CD4-positive, alpha-beta memory T cell (primary cell): ENCODE measurements at regions not wholly inside any gene's neighbourhood (a gene's known extent, or its start where the extent isn't known, plus 50 kb on each side); places are given as distances from the start of the nearest gene placed in this dataset.
"Not testable (repeated sequence)": the region's sequence is repeated elsewhere in the genome, so short reads cannot be mapped to it uniquely, and the experiment has no call there.

ENCODE experiments used
- CTCF ChIA-PET: fragments of 350-600 bp; sonication (Branson Sonifier 250); formaldehyde crosslinking; loops from one replicate; lab custom pipeline; 2021; ENCODE audit warnings: inconsistent platforms; ENCODE audit not compliant: partially characterized antibody; lab: Charles Lee
- POLR2A ChIA-PET: fragments of 350-600 bp; sonication (Branson Sonifier 250); formaldehyde crosslinking; loops from one replicate; lab custom pipeline; 2021; ENCODE audit not compliant: partially characterized antibody; lab: Charles Lee
- DNase-seq, 5 donors: peaks; one replicate each; pipeline versions ENCODE4 v3.0.0 to v3.0.0-alpha.2; 2020 to 2022; ENCODE audit warnings: mixed read lengths in 1 of 5
- H3K27ac ChIP-seq: one replicate; pipeline ENCODE4 v1.7.0; 2013; ENCODE audit warnings: low read depth, low read length
- H3K27me3 ChIP-seq: 2 replicates; pipeline ENCODE4 v1.7.0; 2013; ENCODE audit warnings: mild to moderate bottlenecking, low read length, moderate library complexity; ENCODE audit not compliant: insufficient read depth
- H3K36me3 ChIP-seq: 2 replicates; pipeline ENCODE4 v1.7.0; 2013; ENCODE audit warnings: mild to moderate bottlenecking, low read length, moderate library complexity; ENCODE audit not compliant: insufficient read depth
- H3K4me1 ChIP-seq: 2 replicates; pipeline ENCODE4 v1.7.0; 2013; ENCODE audit warnings: mild to moderate bottlenecking, low read length, moderate library complexity; ENCODE audit not compliant: insufficient read depth
- H3K4me3 ChIP-seq, 2 donors: one replicate each; pipeline ENCODE4 v1.7.0; 2013; ENCODE audit warnings: low read length in 2 of 2, mild to moderate bottlenecking in 1 of 2
- H3K9me3 ChIP-seq, 2 donors: one replicate each; pipeline ENCODE4 v1.7.0; 2013; ENCODE audit warnings: low read length in 2 of 2, control low read depth in 1 of 2; ENCODE audit not compliant: control insufficient read depth in 1 of 2
- H3K27ac Mint-ChIP-seq, 7 donors: one replicate each; pipeline ENCODE4 v1.8.0; 2020 to 2021; ENCODE audit warnings: mixed read lengths in 7 of 7, mild to moderate bottlenecking in 6 of 7, inconsistent platforms in 3 of 7, moderate library complexity in 3 of 7
- H3K27me3 Mint-ChIP-seq, 2 donors: one replicate each; pipeline ENCODE4 v1.8.0; 2020 to 2021; ENCODE audit warnings: mixed read lengths in 2 of 2
- H3K36me3 Mint-ChIP-seq, 2 donors: one replicate each; pipeline ENCODE4 v1.8.0; 2020 to 2021; ENCODE audit warnings: mixed read lengths in 2 of 2, inconsistent platforms in 1 of 2, mild to moderate bottlenecking in 1 of 2
- H3K4me1 Mint-ChIP-seq, 4 donors: one replicate each; pipeline ENCODE4 v1.8.0; 2020 to 2021; ENCODE audit warnings: mixed read lengths in 4 of 4, mild to moderate bottlenecking in 1 of 4
- H3K4me3 Mint-ChIP-seq, 8 donors: one replicate each; pipeline ENCODE4 v1.8.0; 2020 to 2021; ENCODE audit warnings: mixed read lengths in 8 of 8, mild to moderate bottlenecking in 7 of 8, moderate library complexity in 6 of 8, inconsistent platforms in 3 of 8
- H3K9me3 Mint-ChIP-seq, 8 donors: one replicate each; pipeline ENCODE4 v1.8.0; 2020 to 2021; ENCODE audit warnings: mixed read lengths in 8 of 8, mild to moderate bottlenecking in 5 of 8, inconsistent platforms in 3 of 8, moderate library complexity in 1 of 8
- intact Hi-C: fragments of 100-400 bp; cut with micrococcal nuclease; formaldehyde crosslinking; loops from one replicate; pipeline ENCODE4 v1.15.1; 2023

- H3K36me3 Mint-ChIP-seq = no peaks in the 10 kb centered on the region
- H3K4me1 Mint-ChIP-seq = peaks cover 0 to 13% (median 5%) of the 10 kb centered on the region in 4 donors
- DNase-seq = no peak
- CTCF ChIA-PET = interaction anchor here (1.1 kb wide), 1 partner anchor 16 kb away, joined by 3 read pairs; no protein-coding TSS in a partner anchor
- POLR2A ChIA-PET = no interaction called here
- H3K27me3 ChIP-seq = no peaks in the 10 kb centered on the region
- H3K27ac Mint-ChIP-seq = peak overlapping the region in 2 of 7 donors; percentile 65 to 85
- H3K9me3 ChIP-seq = no peaks in the 10 kb centered on the region
- no peak overlapping the region for H3K4me3 ChIP-seq
- H3K27ac ChIP-seq = no peak overlapping the region
- H3K4me3 Mint-ChIP-seq = no peak overlapping the region
- no peaks in the 10 kb centered on the region for H3K27me3 Mint-ChIP-seq
- intact Hi-C loops = no loop called here
- no peaks in the 10 kb centered on the region for H3K4me1 ChIP-seq
- H3K36me3 ChIP-seq = no peaks in the 10 kb centered on the region
- H3K9me3 Mint-ChIP-seq = no peaks in the 10 kb centered on the region
Observed at GRCh38 chr13:40355126-40355724, 311.2 kb downstream of the FOXO1 start.

GRCh38 chr13:40356011-40356410 lies 310.4 kb downstream of the FOXO1 start:
- Mint-ChIP-seq H3K36me3 (no peaks in the 10 kb centered on the region), H3K4me3 (peak overlapping the region in 1 of 8 donors; percentile 53), H3K4me1 (peaks cover 0 to 13% (median 5%) of the 10 kb centered on the region in 4 donors), H3K9me3 (no peaks in the 10 kb centered on the region), H3K27ac (peak overlapping the region in 2 of 7 donors; percentile 76 to 85), H3K27me3 (no peaks in the 10 kb centered on the region)
- intact Hi-C loops = no loop called here
- Histone ChIP-seq H3K4me1 (no peaks in the 10 kb centered on the region), H3K9me3 (no peaks in the 10 kb centered on the region), H3K27ac (no peak overlapping the region), H3K36me3 (no peaks in the 10 kb centered on the region), H3K4me3 (no peak overlapping the region), H3K27me3 (no peaks in the 10 kb centered on the region)
- DNase-seq = no peak
- ChIA-PET CTCF (no interaction called here), POLR2A (no interaction called here)

GRCh38 chr13:40356458-40356857 lies 310.0 kb downstream of the FOXO1 start:
- peaks cover 0 to 13% (median 5%) of the 10 kb centered on the region in 4 donors for H3K4me1 Mint-ChIP-seq
- H3K27me3 Mint-ChIP-seq, intact Hi-C loops, CTCF ChIA-PET, H3K9me3 Mint-ChIP-seq, POLR2A ChIA-PET, H3K4me3 ChIP-seq, DNase-seq, H3K4me1 ChIP-seq, H3K27ac Mint-ChIP-seq, H3K9me3 ChIP-seq, H3K36me3 Mint-ChIP-seq, H3K27ac ChIP-seq, H3K36me3 ChIP-seq, H3K27me3 ChIP-seq: not testable (repeated sequence)
- peak overlapping the region in 1 of 8 donors; percentile 53 for H3K4me3 Mint-ChIP-seq

GRCh38 chr13:40362502-40362901 lies 303.9 kb downstream of the FOXO1 start:
- H3K27ac ChIP-seq = no peak overlapping the region
- H3K36me3 Mint-ChIP-seq = no peaks in the 10 kb centered on the region
- H3K36me3 ChIP-seq = no peaks in the 10 kb centered on the region
- intact Hi-C loops = no loop called here
- CTCF ChIA-PET = no interaction called here
- H3K27me3 Mint-ChIP-seq = no peaks in the 10 kb centered on the region
- POLR2A ChIA-PET = no interaction called here
- DNase-seq = no peak
- H3K4me1 ChIP-seq = no peaks in the 10 kb centered on the region
- no peaks in the 10 kb centered on the region for H3K27me3 ChIP-seq
- H3K9me3 Mint-ChIP-seq = peaks cover 0 to 3% (median 0%) of the 10 kb centered on the region in 8 donors
- H3K4me3 ChIP-seq = no peak overlapping the region
- no peak overlapping the region for H3K27ac Mint-ChIP-seq
- H3K4me1 Mint-ChIP-seq = no peaks in the 10 kb centered on the region
- H3K4me3 Mint-ChIP-seq = no peak overlapping the region
- H3K9me3 ChIP-seq = no peaks in the 10 kb centered on the region

- intact Hi-C loops = no loop called here
- ChIA-PET POLR2A (no interaction called here), CTCF (no interaction called here)
- Mint-ChIP-seq H3K27ac (no peak overlapping the region), H3K27me3 (no peaks in the 10 kb centered on the region), H3K4me3 (no peak overlapping the region), H3K9me3 (peaks cover 0 to 3% (median 0%) of the 10 kb centered on the region in 8 donors), H3K4me1 (no peaks in the 10 kb centered on the region), H3K36me3 (no peaks in the 10 kb centered on the region)
- Histone ChIP-seq H3K4me3 (no peak overlapping the region), H3K27ac (no peak overlapping the region), H3K9me3 (no peaks in the 10 kb centered on the region), H3K27me3 (no peaks in the 10 kb centered on the region), H3K4me1 (no peaks in the 10 kb centered on the region), H3K36me3 (no peaks in the 10 kb centered on the region)
- DNase-seq = no peak
Observed at GRCh38 chr13:40363653-40364052, 302.8 kb downstream of the FOXO1 start.

GRCh38 chr13:40366119-40366518 lies 300.3 kb downstream of the FOXO1 start:
- Histone ChIP-seq H3K4me3 (no peak overlapping the region), H3K36me3 (no peaks in the 10 kb centered on the region), H3K27ac (no peak overlapping the region), H3K27me3 (no peaks in the 10 kb centered on the region), H3K9me3 (no peaks in the 10 kb centered on the region), H3K4me1 (peaks cover 10% of the 10 kb centered on the region)
- POLR2A ChIA-PET = interaction anchor here (0.6 kb wide), 1 partner anchor 200 kb away, joined by 3 read pairs; no protein-coding TSS in a partner anchor
- Mint-ChIP-seq H3K27ac (no peak overlapping the region), H3K36me3 (no peaks in the 10 kb centered on the region), H3K27me3 (no peaks in the 10 kb centered on the region), H3K4me1 (peaks cover 7 to 16% (median 12%) of the 10 kb centered on the region in 4 donors), H3K9me3 (peaks cover 0 to 3% (median 0%) of the 10 kb centered on the region in 8 donors), H3K4me3 (no peak overlapping the region)
- CTCF ChIA-PET = no interaction called here
- DNase-seq = no peak
- intact Hi-C loops = no loop called here

GRCh38 chr13:40368127-40368891 lies 298.1 kb downstream of the FOXO1 start:
- DNase-seq = no peak
- peaks cover 25% of the 10 kb centered on the region for H3K4me1 ChIP-seq
- H3K9me3 Mint-ChIP-seq = no peaks in the 10 kb centered on the region
- peaks cover 14 to 28% (median 23%) of the 10 kb centered on the region in 4 donors for H3K4me1 Mint-ChIP-seq
- ChIA-PET POLR2A (no interaction called here), CTCF (no interaction called here)
- no peaks in the 10 kb centered on the region for H3K27me3 ChIP-seq
- H3K4me3 ChIP-seq = no peak overlapping the region
- H3K36me3 ChIP-seq = no peaks in the 10 kb centered on the region
- H3K9me3 ChIP-seq = no peaks in the 10 kb centered on the region
- H3K27ac ChIP-seq = no peak overlapping the region
- H3K36me3 Mint-ChIP-seq = no peaks in the 10 kb centered on the region
- intact Hi-C loops = no loop called here
- no peak overlapping the region for H3K4me3 Mint-ChIP-seq
- no peak overlapping the region for H3K27ac Mint-ChIP-seq
- H3K27me3 Mint-ChIP-seq = no peaks in the 10 kb centered on the region
